DND-41 (cell line): ENCODE measurements at regions not wholly inside any gene's neighbourhood (a gene's known extent, or its start where the extent isn't known, plus 50 kb on each side); places are given as distances from the start of the nearest gene placed in this dataset.

Experiments
- ATAC-seq: fragments of 200-7000 bp; cut with Tn5 transposase; 3 replicates; pipeline ENCODE4 v1.9.1; 2021; ENCODE audit warnings: low read depth; ENCODE audit not compliant: insufficient read depth
- DNase-seq: peaks from one replicate; pipeline ENCODE4 v3.0.0-alpha.2; 2020
- H2AFZ ChIP-seq: 2 replicates; pipeline ENCODE4 v1.6.0; 2012; ENCODE audit warnings: low read depth, low read length
- H3K27ac ChIP-seq: 2 replicates; pipeline ENCODE4 v1.5.1; 2012; ENCODE audit warnings: low read length, inconsistent platforms
- H3K27me3 ChIP-seq: fragments of 200-600 bp; sonication (generic); 2 replicates; pipeline ENCODE4 v1.6.0; 2012; ENCODE audit warnings: low read length, mild to moderate bottlenecking, inconsistent platforms; ENCODE audit not compliant: insufficient read depth, poor library complexity
- H3K36me3 ChIP-seq: 2 replicates; pipeline ENCODE4 v1.5.1; 2012; ENCODE audit warnings: low read length, inconsistent platforms; ENCODE audit not compliant: insufficient read depth
- H3K4me1 ChIP-seq: 2 replicates; pipeline ENCODE4 v1.5.1; 2012; ENCODE audit warnings: mild to moderate bottlenecking, low read length; ENCODE audit not compliant: insufficient read depth
- H3K4me2 ChIP-seq: 2 replicates; pipeline ENCODE4 v1.6.0; 2012; ENCODE audit warnings: mild to moderate bottlenecking, moderate library complexity, low read length, inconsistent platforms; ENCODE audit not compliant: insufficient read depth
- H3K4me3 ChIP-seq, 2 experiments: fragments of 200-600 bp in 1 of 2; shearing (Covaris generic) in 1 of 2; 2 replicates each; pipeline ENCODE4 v1.5.1; 2012 to 2016; ENCODE audit warnings: inconsistent platforms in 2 of 2, low read length in 2 of 2, mild to moderate bottlenecking in 2 of 2, low read depth in 1 of 2, moderate library complexity in 1 of 2
- H3K79me2 ChIP-seq: 2 replicates; pipeline ENCODE4 v1.6.0; 2012; ENCODE audit warnings: low read length, inconsistent platforms; ENCODE audit not compliant: insufficient read depth
- H3K9ac ChIP-seq: 2 replicates; pipeline ENCODE4 v1.6.0; 2012; ENCODE audit warnings: low read depth, mild to moderate bottlenecking, inconsistent platforms, low read length, moderate library complexity
- H3K9me3 ChIP-seq: 2 replicates; pipeline ENCODE4 v1.5.1; 2012; ENCODE audit warnings: low read length, moderate library complexity, mild to moderate bottlenecking, inconsistent platforms; ENCODE audit not compliant: insufficient read depth, severe bottlenecking
- H4K20me1 ChIP-seq: 2 replicates; pipeline ENCODE4 v1.6.0; 2012; ENCODE audit warnings: low read length; ENCODE audit not compliant: insufficient read depth
- CTCF ChIP-seq: IDR thresholded peaks from 2 replicates; pipeline ENCODE4 v1.5.1; 2012; ENCODE audit warnings: borderline replicate concordance, low read length, moderate library complexity, mild to moderate bottlenecking; ENCODE audit not compliant: poor library complexity, severe bottlenecking; ENCODE audit errors: extremely low read depth
- EZH2 ChIP-seq: IDR thresholded peaks from 3 replicates; pipeline ENCODE4 v1.6.1; 2012; ENCODE audit warnings: borderline replicate concordance, low read depth, mild to moderate bottlenecking, moderate library complexity, low read length, inconsistent platforms; ENCODE audit not compliant: severe bottlenecking

DNA sequence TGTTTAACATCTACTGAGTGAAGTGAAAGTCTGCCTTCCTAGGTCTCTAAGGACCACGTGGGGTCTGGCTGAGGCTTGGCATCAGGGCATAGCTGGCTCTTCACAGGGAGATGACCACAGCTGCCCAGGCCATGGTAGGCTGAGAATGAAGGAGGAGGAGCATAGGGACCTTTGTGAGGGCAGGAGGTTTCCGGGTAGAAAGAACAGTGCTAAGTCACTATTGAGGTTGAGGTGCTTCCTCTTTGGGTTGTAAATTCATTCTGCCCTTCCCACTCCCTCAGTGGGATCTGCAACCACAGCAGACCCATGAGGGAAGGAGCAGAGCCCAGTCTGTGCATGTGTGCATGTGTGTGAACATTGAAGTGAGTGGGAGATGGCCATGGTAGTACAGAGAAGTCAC lies 909.6 kb downstream of the VRK1 start:
- DNase-seq: peak; percentile 69
- H4K20me1 ChIP-seq: no peaks in the 10 kb centered on the region
- H3K27ac ChIP-seq: peak overlapping the region; percentile 97
- peak overlapping the region in 1 of 2 experiments; percentile 15; a peak in 1 of 4 replicates for H3K4me3 ChIP-seq
- H3K4me2 ChIP-seq: peak overlapping the region; percentile 48
- peaks cover 100% of the 10 kb centered on the region for H3K4me1 ChIP-seq
- peaks cover 5% of the 10 kb centered on the region; the same call in 1 of the 2 replicates for H3K79me2 ChIP-seq
- no peaks in the 10 kb centered on the region for H3K36me3 ChIP-seq
- TF ChIP-seq EZH2: no peak
- TF ChIP-seq CTCF: no peak
- H2AFZ ChIP-seq: peak overlapping the region; percentile 56
- H3K9me3 ChIP-seq: peaks cover 11% of the 10 kb centered on the region
- ATAC-seq: peak; percentile 44
- H3K9ac ChIP-seq: peak overlapping the region; percentile 43
- no peaks in the 10 kb centered on the region for H3K27me3 ChIP-seq

GRCh38 chr14:97707603-97708002 lies 910.4 kb downstream of the VRK1 start:
- ATAC-seq (peak; percentile 64), DNase-seq (peak; percentile 78)
- Histone ChIP-seq H3K4me2 (peak overlapping the region; percentile 48), H3K27me3 (no peaks in the 10 kb centered on the region), H3K79me2 (peaks cover 5% of the 10 kb centered on the region; the same call in 1 of the 2 replicates), H2AFZ (peak overlapping the region; percentile 23; the same call in 1 of the 2 replicates), H4K20me1 (no peaks in the 10 kb centered on the region), H3K27ac (peak overlapping the region; percentile 97), H3K4me1 (peaks cover 100% of the 10 kb centered on the region), H3K9me3 (peaks cover 11% of the 10 kb centered on the region), H3K9ac (peak overlapping the region; percentile 43), H3K4me3 (peak overlapping the region in 1 of 2 experiments; percentile 15; a peak in 2 of 4 replicates), H3K36me3 (no peaks in the 10 kb centered on the region)
- TF ChIP-seq CTCF (peak; percentile 67), EZH2 (no peak)

GRCh38 chr14:97709552-97709951 lies 912.4 kb downstream of the VRK1 start:
- no peak overlapping the region for H2AFZ ChIP-seq
- TF ChIP-seq EZH2 (no peak), CTCF (no peak)
- H3K4me2 ChIP-seq: peak overlapping the region; percentile 48
- no peaks in the 10 kb centered on the region for H3K9me3 ChIP-seq
- no peaks in the 10 kb centered on the region for H3K36me3 ChIP-seq
- peak overlapping the region; percentile 43; the same call in 1 of the 2 replicates for H3K9ac ChIP-seq
- peak; percentile 69 for ATAC-seq
- H3K4me3 ChIP-seq: no peak overlapping the region
- DNase-seq: peak; percentile 88
- peaks cover 99% of the 10 kb centered on the region for H3K4me1 ChIP-seq
- peak overlapping the region; percentile 97 for H3K27ac ChIP-seq
- H3K79me2 ChIP-seq: peaks cover 5% of the 10 kb centered on the region; the same call in 1 of the 2 replicates
- H4K20me1 ChIP-seq: no peaks in the 10 kb centered on the region
- H3K27me3 ChIP-seq: no peaks in the 10 kb centered on the region
